AG09309 (cell line): ENCODE measurements at regions not wholly inside any gene's neighbourhood (a gene's known extent, or its start where the extent isn't known, plus 50 kb on each side); places are given as distances from the start of the nearest gene placed in this dataset.
"Not testable (repeated sequence)": the region's sequence is repeated elsewhere in the genome, so short reads cannot be mapped to it uniquely, and the experiment has no call there.

Experiments
- DNase-seq: peaks from one replicate; pipeline ENCODE4 v3.0.0-alpha.2; 2010; ENCODE audit warnings: low read depth
- H3K4me3 ChIP-seq: 2 replicates; pipeline ENCODE4 v1.5.1; 2011; ENCODE audit warnings: mild to moderate bottlenecking, low read depth, low read length, moderate library complexity; ENCODE audit not compliant: control insufficient read depth
- TF ChIP-seq, protein P1 (sequence below): IDR thresholded peaks from 2 replicates; pipeline ENCODE4 v1.5.1; 2011; ENCODE audit warnings: mild to moderate bottlenecking, low read depth, low read length, inconsistent platforms; ENCODE audit not compliant: insufficient read depth, control insufficient read depth; ENCODE audit errors: missing control alignments

DNA sequence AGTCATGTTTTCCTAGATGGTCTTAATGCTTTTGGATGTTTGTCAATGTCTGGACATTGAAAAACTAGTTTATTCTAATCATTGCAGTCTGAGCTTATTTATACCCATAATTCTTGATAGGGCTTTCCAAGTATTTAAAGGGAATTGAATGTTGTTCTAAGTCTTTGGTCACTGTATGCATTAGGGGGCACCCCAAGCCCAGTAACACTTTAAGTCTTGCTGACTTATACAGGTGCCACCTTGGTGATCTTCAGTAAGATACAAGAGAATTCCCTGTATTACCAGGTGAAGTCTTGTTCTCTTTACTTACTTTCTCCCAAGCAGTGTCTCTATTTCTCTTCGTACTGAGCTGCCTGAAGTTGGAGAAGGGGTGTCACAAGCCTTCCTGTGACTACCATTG, 250.1 kb upstream of the OR4C13 start:
- H3K4me3 ChIP-seq, DNase-seq: not testable (repeated sequence)

DNA sequence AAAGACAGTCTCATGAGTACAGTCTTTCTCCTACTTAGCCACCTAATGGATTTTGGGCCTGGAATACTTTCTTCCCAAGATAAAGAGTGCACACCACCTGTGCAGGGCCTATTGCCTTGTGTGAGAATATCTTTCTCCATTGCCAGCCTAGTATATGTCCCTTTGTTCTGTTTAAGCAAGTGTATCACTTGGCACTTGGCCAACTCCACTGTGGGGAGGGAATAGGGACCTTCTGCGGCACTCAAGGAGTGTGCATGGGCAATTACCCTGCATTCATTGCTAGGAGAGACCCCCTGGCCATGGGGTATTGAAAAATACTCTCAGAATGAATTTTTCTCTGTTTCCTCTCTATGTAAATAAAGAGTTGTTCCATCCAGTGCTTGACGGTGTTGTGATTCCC, 201.7 kb upstream of the OR4C13 start:
- not testable (repeated sequence) for H3K4me3 ChIP-seq, DNase-seq

DNA sequence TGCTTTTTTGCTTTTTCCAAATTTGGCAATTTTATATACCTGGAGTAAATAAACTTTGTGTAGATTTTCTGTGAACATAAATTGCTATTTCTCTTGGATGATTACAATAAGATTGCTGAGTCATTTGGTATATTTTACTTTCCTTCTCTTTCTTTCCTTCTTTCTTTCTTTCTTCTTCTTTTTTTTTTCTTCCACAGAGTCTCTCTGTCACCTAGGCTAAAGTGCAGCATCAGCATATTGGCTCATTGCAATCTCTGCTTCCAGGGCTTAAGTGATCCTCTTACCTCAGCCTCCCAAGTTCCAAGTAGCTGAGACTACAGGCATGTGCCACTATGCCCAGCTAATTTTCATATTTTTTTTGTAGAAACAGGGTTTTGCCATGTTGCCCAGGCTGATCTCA, 201.2 kb upstream of the OR4C13 start:
- DNase-seq, H3K4me3 ChIP-seq: not testable (repeated sequence)

DNA sequence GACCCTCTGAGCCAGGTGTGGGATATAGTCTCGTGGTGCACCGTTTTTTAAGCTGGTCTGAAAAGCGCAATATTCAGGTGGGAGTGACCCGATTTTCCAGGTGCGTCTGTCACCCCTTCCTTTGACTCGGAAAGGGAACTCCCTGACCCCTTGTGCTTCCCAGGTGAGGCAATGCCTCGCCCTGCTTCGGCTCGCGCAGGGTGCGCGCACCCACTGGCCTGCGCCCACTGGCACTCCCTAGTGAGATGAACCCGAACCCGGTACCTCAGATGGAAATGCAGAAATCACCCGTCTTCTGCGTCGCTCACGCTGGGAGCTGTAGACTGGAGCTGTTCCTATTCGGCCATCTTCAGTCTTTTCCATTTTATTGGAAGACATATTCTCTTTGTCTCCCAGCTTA, 171.4 kb upstream of the OR4C13 start:
- H3K4me3 ChIP-seq, DNase-seq: not testable (repeated sequence)

DNA sequence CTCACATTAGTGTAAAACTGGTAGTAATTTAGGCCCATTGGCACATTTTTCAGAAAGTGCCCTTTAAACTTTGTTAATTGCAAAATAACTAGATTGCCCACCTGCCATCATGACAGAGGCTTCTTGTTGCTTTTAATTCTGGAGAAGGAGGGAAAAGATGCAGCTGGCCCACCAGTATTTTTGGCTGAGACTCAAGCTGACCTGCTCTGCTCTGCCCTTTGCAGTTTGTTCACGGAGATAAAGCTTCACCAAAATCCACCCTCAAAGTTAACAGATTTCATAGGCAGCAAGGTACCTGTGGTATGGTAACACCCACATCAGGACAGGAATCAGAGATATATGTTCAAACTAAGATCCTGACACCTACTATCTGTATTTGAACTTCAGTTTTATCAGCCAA, 170.2 kb upstream of the OR4C13 start:
- not testable (repeated sequence) for H3K4me3 ChIP-seq, DNase-seq

DNA sequence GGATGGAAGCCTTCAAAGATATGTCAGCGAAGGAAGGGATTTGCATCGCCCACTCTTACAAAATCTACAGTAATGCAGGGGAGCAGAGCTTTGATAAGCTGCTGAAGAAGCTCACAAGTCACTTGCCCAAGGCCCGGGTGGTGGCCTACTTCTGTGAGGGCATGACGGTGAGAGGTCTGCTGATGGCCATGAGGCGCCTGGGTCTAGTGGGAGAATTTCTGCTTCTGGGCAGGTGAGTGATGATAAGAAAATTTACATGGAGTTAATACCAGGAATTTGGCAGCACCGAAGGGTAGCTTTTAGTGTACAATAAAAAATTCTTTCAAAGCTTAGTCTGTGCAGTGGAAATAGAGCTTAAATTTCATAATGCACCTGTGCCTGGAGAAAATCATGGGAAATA, 168.3 kb upstream of the OR4C13 start:
- H3K4me3 ChIP-seq, DNase-seq: not testable (repeated sequence)

DNA sequence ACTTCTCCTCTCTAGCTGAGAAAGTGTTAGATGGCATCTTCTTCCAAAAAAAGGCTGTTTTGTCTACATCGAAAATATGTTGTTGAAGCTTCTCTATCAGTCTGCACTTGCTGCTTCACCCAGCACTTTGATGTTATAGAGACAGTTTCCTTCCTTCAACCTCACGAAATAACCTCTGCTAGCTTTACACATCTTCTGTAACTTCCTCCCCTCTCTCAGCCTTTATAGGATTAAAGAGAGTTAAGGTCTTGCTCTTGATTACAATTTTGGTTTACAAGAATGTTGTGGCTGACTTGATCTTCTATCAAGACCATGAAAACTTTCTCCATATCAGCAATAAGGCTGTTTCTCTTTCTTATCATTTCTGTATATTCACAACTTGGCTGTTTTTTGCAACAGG, 162.4 kb upstream of the OR4C13 start:
- not testable (repeated sequence) for H3K4me3 ChIP-seq, DNase-seq

DNA sequence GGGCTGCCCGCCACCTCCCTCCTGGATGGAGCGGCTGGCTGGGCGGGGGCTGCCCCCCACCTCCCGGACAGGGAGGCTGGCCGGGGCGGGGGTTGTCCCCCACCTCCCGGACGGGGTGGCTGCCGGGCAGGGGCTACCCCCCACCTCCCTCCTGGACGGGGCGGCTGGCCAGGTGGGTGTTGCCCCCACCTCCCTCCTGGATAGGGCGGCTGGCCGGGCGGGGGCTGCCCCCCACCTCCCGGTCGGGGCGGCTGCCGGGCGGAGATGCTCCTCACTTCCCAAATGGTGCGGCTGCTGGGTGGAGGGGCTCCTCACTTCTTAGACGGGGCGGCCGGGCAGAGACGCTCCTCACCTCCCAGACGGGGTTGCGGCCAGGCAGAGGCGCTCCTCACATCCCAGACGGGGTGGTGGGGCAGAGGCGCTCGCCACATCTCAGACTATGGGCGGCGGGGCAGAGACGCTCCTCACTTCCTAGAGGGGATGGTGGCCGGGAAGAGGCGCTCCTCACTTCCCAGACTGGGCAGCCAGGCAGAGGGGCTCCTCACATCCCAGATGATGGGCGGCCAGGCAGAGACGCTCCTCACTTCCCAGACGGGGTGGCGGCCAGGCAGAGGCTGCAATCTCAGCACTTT, 153.9 kb upstream of the OR4C13 start:
- H3K4me3 ChIP-seq, DNase-seq: not testable (repeated sequence)

DNA sequence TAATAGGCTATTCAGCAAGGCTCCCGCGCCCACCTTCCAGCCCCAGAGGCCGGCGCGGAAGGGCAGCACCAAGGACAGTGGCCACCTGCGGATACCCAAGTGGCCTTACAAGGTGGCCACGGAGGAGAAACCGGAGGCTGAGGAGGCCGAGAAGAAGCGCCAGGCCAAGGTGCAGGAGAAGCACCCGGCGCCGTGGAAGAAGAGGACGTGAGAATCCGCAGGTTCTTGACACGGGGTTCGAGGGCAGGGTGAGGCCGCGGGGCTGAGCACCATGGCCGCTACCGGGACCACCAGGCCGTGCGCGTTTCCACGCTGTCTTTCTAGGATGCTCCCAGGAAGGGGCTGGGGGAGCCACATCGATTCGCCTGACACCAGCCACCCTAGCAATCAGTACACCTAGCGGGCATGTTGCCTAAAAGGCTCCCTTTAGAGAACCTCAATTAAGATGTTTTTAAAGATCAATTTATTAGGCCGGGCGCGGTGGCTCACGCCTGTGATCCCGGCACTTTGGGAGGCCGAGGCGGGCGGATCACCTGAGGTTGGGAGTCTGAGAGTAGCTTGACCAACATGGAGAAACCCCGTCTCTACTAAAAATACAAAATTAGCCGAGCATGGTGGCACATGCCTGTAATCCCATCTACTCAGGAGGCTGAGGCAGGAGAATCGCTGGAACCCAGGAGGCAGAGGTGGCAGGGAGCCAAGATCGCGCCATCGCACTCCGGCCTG, 134.3 kb upstream of the OR4C13 start:
- not testable (repeated sequence) for DNase-seq, H3K4me3 ChIP-seq

DNA sequence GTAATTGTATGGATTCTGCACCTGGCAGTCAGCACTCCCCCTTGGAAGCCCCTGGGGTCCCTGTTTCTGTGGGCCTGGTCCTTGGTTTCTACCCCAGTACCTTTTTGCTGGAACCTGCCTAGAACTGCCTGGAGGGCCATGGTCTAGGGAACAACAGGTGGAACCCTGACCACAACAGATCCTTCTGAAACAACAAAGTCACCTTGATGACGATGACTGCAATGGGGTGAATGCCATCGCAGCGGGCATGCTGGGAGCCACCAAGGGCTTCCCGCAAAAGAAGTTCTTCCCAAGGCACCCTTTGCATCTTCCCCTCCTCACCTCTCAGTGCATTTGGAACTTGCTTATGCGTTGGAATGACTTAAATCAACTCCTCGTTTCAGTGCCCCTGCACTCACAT, 129.0 kb upstream of the OR4C13 start:
- DNase-seq, H3K4me3 ChIP-seq: not testable (repeated sequence)

DNA sequence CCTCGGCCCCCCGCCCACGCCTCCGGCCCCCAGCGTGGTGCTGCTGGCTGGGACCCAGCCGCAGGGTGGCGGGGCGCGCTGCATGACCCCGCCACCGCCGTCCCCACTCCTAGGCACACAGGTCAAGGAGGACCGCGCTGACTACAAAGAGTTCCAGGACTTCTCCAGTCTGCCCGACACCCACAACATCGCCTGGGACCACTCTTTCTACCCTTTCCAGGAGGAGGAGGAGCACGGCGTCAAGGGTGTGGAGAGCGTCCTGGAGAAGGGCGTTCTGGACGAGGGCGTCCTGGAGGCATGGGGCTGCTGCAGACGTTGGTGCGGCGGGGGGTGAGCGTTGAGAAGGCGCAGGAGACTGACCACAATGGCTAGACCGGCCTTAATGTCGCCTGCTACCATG, 101.7 kb upstream of the OR4C13 start:
- H3K4me3 ChIP-seq, DNase-seq: not testable (repeated sequence)

DNA sequence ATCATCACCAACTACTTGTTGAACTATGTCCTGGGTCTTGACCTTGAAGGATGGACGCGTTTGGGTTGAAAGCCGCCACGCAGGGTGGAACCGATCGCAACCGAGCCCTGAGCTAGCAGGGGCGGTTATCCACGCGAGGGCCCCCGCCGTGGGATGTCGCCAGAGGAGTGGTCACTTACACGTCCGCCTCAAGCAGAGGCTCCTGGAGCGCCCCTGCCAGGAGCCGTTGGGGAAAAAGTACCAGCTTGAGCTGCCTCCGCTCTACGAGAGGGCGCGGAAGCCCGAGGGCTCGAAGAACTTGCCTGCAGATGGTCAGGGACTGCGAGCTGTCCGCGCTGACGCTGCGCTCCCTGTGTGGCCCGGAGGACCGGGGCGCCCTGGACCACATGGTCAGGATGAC, 100.7 kb upstream of the OR4C13 start:
- no peak overlapping the region for H3K4me3 ChIP-seq
- TF ChIP-seq, protein P1, sequence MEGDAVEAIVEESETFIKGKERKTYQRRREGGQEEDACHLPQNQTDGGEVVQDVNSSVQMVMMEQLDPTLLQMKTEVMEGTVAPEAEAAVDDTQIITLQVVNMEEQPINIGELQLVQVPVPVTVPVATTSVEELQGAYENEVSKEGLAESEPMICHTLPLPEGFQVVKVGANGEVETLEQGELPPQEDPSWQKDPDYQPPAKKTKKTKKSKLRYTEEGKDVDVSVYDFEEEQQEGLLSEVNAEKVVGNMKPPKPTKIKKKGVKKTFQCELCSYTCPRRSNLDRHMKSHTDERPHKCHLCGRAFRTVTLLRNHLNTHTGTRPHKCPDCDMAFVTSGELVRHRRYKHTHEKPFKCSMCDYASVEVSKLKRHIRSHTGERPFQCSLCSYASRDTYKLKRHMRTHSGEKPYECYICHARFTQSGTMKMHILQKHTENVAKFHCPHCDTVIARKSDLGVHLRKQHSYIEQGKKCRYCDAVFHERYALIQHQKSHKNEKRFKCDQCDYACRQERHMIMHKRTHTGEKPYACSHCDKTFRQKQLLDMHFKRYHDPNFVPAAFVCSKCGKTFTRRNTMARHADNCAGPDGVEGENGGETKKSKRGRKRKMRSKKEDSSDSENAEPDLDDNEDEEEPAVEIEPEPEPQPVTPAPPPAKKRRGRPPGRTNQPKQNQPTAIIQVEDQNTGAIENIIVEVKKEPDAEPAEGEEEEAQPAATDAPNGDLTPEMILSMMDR = no peak
- DNase-seq = no peak

DNA sequence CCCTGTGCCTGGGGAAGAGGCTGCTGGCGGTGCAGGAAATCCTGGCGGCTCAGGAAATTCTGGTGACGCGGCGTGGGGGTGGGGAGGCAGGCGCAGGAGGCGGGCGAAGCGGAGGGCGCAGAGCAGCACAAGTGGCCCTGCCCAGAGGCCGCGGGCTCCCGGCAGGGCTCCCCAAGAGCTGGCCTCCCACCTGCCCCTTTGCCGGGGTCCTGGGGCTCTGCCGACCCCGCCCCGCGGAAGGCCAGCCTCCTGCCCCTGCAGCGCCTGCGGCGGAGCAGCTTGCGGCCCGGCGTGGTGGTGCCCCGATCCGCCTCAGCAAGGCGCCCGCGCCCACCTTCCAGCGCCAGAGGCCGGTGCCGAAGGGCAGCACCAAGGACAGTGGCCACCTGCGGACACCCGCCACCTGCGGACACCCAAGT, 100.2 kb upstream of the OR4C13 start:
- H3K4me3 ChIP-seq = no peak overlapping the region
- TF ChIP-seq, protein P1 = no peak
- no peak for DNase-seq

DNA sequence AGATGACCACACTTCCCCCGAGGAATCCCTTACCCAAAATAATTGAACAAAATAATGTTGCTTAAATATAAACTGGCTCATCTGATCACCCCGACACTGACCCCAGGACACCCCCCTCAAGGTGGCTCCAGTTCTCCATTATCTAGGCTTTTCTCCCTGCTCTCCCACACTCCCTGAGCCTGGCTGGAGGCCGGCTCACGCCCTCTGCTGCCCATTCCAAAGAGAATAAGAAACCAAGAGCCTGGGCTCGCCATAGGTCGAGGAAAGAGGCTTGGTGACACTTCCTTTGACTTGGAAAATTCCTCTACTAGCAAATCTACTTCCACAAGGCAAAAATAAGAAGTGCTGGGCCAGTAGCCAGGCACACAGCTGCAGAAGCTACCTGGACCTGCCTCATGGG, 63.3 kb upstream of the OR4C13 start:
- not testable (repeated sequence) for H3K4me3 ChIP-seq, DNase-seq

DNA sequence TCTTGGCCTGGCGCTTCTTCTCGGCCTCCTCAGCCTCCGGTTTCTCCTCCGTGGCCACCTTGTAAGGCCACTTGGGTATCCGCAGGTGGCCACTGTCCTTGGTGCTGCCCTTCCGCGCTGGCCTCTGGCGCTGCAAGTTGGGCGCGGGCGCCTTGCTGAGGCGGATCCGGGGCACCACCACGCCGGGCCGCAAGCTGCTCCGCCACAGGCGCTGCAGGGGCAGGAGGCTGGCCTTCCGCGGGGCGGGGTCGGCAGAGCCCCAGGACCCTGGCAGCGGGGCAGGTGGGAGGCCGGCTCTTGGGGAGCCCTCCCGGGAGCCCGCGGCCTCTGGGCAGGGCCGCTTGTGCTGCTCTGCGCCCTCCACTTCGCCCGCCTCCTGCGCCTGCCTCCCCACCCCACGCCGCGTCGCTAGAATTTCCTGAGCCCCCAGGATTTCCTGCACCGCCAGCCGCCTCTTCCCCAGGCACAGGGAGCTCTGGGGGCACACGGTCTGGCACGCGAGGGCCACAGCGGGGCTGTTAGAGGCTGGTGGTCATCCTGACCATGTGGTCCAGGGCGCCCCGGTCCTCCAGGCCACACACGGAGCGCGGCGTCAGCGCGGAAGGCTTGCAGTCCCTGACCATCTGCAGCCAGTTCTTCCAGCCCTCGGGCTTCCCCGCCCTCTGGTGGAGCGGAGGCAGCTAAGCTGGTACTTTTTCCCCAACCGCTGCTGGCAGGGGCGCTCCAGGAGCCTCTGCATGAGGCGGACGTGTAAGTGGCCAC, 60.1 kb upstream of the OR4C13 start:
- not testable (repeated sequence) for H3K4me3 ChIP-seq

DNA sequence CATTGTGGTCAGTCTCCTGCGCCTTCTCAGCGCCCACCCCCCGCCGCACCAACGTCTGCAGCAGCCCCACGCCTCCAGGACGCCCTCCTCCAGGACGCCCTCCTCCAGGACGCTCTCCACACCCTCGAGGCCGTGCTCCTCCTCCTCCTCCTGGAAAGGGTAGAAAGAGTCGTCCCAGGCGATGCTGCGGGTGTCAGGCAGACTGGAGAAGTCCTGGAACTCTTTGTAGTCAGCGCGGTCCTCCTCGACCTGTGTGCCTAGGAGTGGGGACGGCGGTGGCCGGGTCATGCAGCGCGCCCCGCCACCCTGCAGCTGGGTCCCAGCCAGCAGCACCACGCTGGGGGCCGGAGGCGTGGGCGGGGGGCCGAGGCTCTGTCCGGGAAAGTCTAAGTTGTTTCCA, 58.7 kb upstream of the OR4C13 start:
- H3K4me3 ChIP-seq, DNase-seq: not testable (repeated sequence)

More for the DNA sequence above, 60.1 kb upstream of the OR4C13 start:
- not testable (repeated sequence) for DNase-seq
